ENCODE measurements at regions not wholly inside any gene's neighbourhood (a gene's known extent, or its start where the extent isn't known, plus 50 kb on each side); places are given as distances from the start of the nearest gene placed in this dataset.

- TF ChIP-seq FOSL2 (IDR thresholded peaks at IDR 0.05) (no peak), FOSL2 (CRISPR knock-in tag; IDR thresholded peaks at IDR 0.05) (no peak), JUN (IDR thresholded peaks at IDR 0.05) (no peak), NFE2L2 (conservative IDR thresholded peaks at IDR 0.05; ENCODE audit: low read length) (no peak)
Measured at GRCh38 chr10:94062611-94063010, 68.9 kb downstream of the PLCE1 start (continued).

GRCh38 chr10:94065362-94065761 lies 71.6 kb downstream of the PLCE1 start:
- 32% methylated on average over 3 of the region's 3 CpGs for WGBS (ENCODE audit: missing lambda C conversion rate)
- CTCF ChIA-PET = interaction anchor here (1.4 to 2.4 kb wide), 2 partner anchors 11 to 99 kb away, joined by 4 to 12 read pairs; no protein-coding TSS in a partner anchor
- FAIRE-seq (no peak), ATAC-seq (peak in 1 of 2 experiments; percentile 21; a peak in 1 of 6 replicates), DNase-seq (ENCODE audit: low read depth in 1 of 2, low spot score in 1 of 2) (peak in 1 of 2 experiments; percentile 28)
- no peaks in the 10 kb centered on the region for H3K9me3 ChIP-seq
- TF ChIP-seq RAD21 (conservative IDR thresholded peaks at IDR 0.05 in 1 of 2, IDR thresholded peaks at IDR 0.05 in 1 of 2) = no peak
- TF ChIP-seq CEBPB (IDR thresholded peaks at IDR 0.05) = peak; percentile 74 to 86; a peak in 3 of 4 replicates
- POLR2A ChIA-PET = no interaction called here
- H3K4me3 ChIP-seq = no peak overlapping the region
- H3K4me1 ChIP-seq = peaks cover 48% of the 10 kb centered on the region
- H3K4me2 ChIP-seq = peak overlapping the region; percentile 57
- H3K27ac ChIP-seq = peak overlapping the region; percentile 56 to 78

GRCh38 chr10:94065787-94066186 lies 72.1 kb downstream of the PLCE1 start:
- ATAC-seq = no peak
- POLR2A ChIA-PET = no interaction called here
- CTCF ChIA-PET = interaction anchor here (1.3 to 2.4 kb wide), 4 partner anchors 10 to 254 kb away, joined by 3 to 12 read pairs (median 4); no protein-coding TSS in a partner anchor
- Histone ChIP-seq H3K4me1 (peaks cover 50% of the 10 kb centered on the region), H3K4me2 (peak overlapping the region; percentile 57), H3K9me3 (no peaks in the 10 kb centered on the region), H3K4me3 (no peak overlapping the region), H3K27ac (peak overlapping the region; percentile 56 to 78)
- no peak for FAIRE-seq
- DNase-seq (ENCODE audit: low read depth in 1 of 2, low spot score in 1 of 2) = no peak
- no peak for TF ChIP-seq E2F6 (IDR thresholded peaks at IDR 0.05; ENCODE audit: borderline replicate concordance, low read depth)
- no peak for TF ChIP-seq ZFP36 (IDR thresholded peaks at IDR 0.05; ENCODE audit: borderline replicate concordance, partially characterized antibody)
- no peak for TF ChIP-seq KDM1A (IDR thresholded peaks at IDR 0.05; ENCODE audit: low read depth)
- TF ChIP-seq HOXA7 (CRISPR knock-in tag; IDR thresholded peaks at IDR 0.05) = no peak
- no peak for TF ChIP-seq JUNB (IDR thresholded peaks at IDR 0.05)
- no peak for TF ChIP-seq NFE2L2 (conservative IDR thresholded peaks at IDR 0.05; ENCODE audit: low read length)
- no peak for TF ChIP-seq HOXB13 (CRISPR knock-in tag; IDR thresholded peaks at IDR 0.05; ENCODE audit: low read depth)
- TF ChIP-seq ZC3H11A (IDR thresholded peaks at IDR 0.05) = no peak
- no peak for TF ChIP-seq SMC3 (IDR thresholded peaks at IDR 0.05)

- POLR2A ChIA-PET = no interaction called here
- WGBS (ENCODE audit: missing lambda C conversion rate) = 86% methylated on average over 6 of the region's 6 CpGs
- ATAC-seq = peak; percentile 41 to 43; a peak in 2 of 6 replicates
- Histone ChIP-seq H3K27ac (peak overlapping the region; percentile 56 to 78; a peak in 3 of 6 replicates), H3K4me1 (peaks cover 53% of the 10 kb centered on the region), H3K9me3 (no peaks in the 10 kb centered on the region), H3K4me2 (peak overlapping the region; percentile 57; the same call in 1 of the 3 replicates), H3K4me3 (no peak overlapping the region)
- peak in 1 of 2 experiments; percentile 25 for DNase-seq (ENCODE audit: low read depth in 1 of 2, low spot score in 1 of 2)
- TF ChIP-seq REST (IDR thresholded peaks at IDR 0.05) (peak; percentile 94), CEBPB (IDR thresholded peaks at IDR 0.05) (0 out of 4 replicates have a peak, but pooled peaks of 1 of the 2 experiments have one; percentile 7), EHMT2 (IDR thresholded peaks at IDR 0.05; ENCODE audit: low read depth) (peak; percentile 67; the same call in 1 of the 2 replicates), NPAS2 (CRISPR knock-in tag; IDR thresholded peaks at IDR 0.05; ENCODE audit: borderline replicate concordance) (no peak), ESRRA (IDR thresholded peaks at IDR 0.05; ENCODE audit: borderline replicate concordance, low read length) (no peak), USF2 (IDR thresholded peaks at IDR 0.05) (no peak), MAZ (IDR thresholded peaks at IDR 0.05; ENCODE audit: borderline replicate concordance, low read depth, low read length) (no peak)
- FAIRE-seq = no peak
- CTCF ChIA-PET = interaction anchor here (1.3 to 2.4 kb wide), 3 partner anchors 10 to 254 kb away, joined by 3 to 12 read pairs (median 3); no protein-coding TSS in a partner anchor
Measured at GRCh38 chr10:94066411-94066810, 72.7 kb downstream of the PLCE1 start.

Measured in A549 (cell line).